HG03378 (cell line): ENCODE measurements at regions not wholly inside any gene's neighbourhood (a gene's known extent, or its start where the extent isn't known, plus 50 kb on each side); places are given as distances from the start of the nearest gene placed in this dataset.
"Not testable (repeated sequence)": the region's sequence is repeated elsewhere in the genome, so short reads cannot be mapped to it uniquely, and the experiment has no call there.

Experiments used
- ATAC-seq: cut with Tn5 transposase; IDR thresholded peaks from one replicate; pipeline ENCODE4 v1.9.1; 2021; ENCODE audit warnings: mild to moderate bottlenecking, moderate library complexity; ENCODE audit not compliant: unreplicated experiment

DNA sequence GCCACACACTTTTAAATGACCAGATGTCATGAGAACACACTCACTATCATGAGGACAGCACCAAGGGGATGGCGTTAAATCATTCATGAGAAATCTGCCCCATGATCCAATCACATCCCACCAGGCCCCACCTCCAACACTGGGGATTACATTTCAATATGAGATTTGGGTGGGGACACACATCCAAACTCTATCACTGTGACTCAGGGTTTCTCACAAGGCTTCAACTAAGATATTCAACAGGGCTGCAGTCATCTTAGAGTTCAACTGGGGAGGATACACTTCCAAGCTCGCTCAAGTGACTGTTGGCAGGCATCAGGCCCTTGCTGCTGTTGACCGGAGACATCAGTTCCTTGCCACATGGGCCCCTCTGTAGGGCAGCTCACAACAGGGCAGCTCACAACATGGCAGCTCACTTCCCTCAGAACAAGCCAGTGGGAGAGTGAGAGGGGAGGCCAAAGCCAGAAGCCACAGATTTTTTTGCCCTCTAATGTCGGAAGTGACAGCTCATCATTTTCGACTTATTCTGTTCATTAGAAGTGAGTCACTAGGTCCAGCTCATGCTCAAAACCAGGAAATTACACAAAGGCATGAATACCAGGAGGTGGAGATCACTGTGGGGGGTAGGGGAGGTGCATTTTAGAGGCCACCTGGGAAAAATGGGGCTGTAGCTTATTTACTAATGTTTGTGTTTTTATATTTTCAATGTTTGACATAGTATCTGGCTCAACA lies 50.8 kb upstream of the PTHLH start:
- ATAC-seq, result no peak

DNA sequence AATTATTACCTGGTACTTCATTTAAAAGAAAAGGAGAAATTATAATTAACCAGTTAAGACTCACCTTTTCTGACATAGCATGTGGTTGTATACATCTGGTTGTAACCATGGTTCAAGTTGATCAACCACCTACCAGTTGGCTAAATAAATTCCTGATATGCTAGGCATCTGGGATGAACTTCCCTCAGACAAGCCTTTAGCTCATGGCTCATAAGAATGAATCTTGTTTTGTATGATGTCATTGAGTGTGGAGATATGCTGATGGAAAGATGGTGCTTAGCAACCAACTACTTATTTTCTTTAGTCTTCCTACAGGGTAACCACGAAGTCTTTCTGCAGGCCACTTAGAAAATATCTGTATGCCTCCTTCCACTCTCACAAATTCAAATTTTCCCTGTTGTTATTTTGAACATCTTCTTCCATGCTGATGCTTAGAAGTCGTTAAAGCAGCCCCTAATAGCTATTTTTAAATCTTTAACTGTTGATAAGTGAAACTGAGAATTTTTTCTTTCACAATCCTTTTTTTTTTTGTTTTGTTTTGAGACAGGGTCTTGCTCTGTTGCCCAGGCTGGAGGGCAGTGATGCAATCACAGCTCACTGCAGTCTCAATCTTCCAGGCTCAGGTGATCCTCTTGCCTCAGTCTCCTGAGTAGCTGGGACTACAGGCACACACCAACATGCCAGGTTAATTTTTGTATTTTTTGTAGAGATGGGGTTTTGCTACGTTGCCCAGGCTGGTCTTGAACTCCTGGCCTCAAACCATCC lies 51.9 kb upstream of the PTHLH start:
- ATAC-seq, result no peak

DNA sequence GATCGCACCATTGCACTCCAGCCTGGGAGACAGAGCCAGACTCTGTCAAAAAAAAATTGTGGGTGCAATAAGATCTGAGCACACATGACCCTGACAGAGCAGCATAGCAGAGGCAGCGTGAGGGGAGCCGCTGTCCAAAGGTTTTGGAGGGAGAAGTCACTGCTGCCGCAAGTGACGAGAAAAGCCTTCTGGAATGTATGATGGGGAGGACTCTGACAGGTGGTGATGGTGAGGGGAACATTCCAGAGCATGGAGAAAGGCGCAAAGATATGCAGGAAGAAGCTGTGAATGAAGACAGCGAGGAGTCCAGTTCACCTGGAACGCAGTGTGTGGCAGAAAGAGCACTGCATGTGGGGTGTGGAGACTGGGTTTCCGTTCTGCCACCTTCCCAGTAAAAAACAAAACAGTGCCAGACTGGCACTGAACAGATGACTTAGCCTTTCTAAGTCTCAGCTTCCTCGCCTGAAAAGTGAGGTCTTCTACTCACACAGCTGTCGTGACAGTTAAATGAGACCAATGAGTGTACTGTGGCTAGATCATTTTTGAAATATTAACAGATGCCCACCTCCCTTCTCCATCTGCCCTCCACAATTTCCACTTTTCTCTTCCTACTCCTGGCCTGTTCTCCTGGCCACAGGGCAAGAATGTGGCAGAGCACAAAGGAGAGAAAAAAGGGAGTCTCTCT lies 53.4 kb upstream of the PTHLH start:
- no peak for ATAC-seq

GRCh38 chr12:28026701-28027100 lies 54.2 kb upstream of the PTHLH start:
- ATAC-seq, result no peak

- no peak for ATAC-seq
These were observed 54.8 kb upstream of the PTHLH start for GRCh38 chr12:28027328-28027727.

DNA sequence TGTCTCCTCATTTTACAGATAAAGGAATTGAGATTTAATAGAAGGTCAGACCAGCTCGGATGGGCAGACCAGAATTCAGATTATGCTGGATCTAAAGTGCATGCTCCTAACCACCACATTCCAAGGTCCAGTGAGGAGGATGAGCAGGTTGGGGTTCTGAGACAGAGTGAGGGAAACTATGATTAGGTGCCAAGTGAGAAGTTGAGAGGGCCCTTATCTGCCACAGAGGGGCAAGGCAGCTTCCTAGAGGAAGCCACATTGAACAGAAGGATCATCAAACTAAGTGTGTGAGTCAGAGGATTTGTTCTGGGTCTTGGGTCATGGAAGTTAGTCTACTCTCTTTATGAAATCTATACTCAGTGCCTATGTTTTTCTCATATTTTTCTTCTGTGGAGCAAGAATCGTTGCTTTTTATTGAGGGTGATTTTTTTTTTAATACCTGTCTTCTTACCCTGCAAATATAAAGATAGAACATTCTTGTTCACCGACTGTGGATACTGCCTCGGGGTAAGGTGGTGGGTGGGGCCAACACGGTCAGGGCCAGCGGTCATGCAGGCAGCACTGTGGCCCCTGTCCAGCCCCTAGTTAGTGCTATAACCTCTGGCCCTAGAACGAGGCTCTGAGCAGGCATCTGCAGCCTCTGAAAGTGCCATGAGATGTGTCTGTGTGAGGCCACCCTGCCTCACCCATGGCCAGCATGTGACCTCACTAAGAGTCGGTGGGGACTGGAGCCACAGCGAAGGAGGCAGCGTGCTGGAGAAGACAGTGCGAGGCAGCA lies 55.6 kb upstream of the PTHLH start:
- ATAC-seq, result no peak

GRCh38 chr12:28032811-28033537 lies 60.4 kb upstream of the PTHLH start:
- no peak for ATAC-seq

GRCh38 chr12:28033538-28033915 lies 61.0 kb upstream of the PTHLH start:
- no peak for ATAC-seq

DNA sequence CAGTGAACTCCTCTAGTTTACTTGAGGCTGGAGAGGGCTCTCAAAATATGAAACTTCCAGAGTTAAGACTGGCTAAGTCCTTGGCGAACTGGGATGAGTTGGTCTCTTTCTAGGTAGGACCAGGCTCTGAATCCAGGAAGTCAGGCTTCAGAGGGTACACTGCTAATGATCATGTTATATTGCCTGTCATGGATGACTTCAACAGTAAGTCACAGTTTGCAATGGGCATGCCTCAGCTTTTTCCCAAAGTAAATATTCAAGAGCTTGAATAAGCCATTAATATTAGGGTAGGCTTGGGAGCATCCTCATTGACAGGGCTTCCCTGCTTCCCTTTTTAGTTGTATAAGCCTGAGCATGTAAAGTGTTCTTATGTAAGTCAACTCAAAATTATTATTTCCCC lies 61.7 kb upstream of the PTHLH start:
- no peak for ATAC-seq

DNA sequence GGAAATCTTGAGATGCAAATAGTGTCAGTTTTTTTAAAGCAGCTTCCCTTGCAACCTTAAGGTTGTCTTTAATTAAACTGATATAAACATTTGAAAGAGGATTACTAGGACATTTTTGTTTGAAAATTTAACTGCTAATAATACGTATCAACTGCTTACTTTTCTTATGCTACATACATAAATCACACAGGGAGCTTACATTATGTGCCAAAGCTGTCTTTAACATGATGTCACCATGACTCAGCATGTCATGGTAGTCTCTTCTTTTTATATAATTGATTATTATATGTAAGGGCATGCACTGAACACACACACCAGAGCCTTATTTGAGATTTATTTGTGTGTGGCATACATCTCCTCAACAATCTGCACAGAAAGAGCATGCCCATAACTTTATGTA lies 63.0 kb upstream of the PTHLH start:
- ATAC-seq, result no peak

DNA sequence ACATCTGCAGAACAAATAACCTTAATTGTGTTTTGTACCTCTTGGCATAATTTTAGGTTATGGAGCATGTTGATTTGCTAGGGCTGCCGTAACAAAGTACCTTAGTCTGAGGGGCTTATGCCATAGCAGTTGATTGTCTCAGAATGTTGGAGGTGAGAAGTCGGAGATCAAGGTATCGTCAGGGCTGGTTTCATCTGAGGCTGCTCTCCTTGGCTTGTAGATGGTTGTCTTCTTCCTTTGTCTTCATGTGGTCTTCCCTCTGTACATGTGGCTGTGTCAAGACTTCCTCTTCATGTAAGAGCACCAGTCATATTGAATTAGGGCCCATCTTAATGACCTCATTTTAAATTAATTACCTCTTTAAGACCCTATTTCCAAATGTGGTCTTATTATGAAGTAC lies 64.4 kb upstream of the PTHLH start:
- no peak for ATAC-seq

DNA sequence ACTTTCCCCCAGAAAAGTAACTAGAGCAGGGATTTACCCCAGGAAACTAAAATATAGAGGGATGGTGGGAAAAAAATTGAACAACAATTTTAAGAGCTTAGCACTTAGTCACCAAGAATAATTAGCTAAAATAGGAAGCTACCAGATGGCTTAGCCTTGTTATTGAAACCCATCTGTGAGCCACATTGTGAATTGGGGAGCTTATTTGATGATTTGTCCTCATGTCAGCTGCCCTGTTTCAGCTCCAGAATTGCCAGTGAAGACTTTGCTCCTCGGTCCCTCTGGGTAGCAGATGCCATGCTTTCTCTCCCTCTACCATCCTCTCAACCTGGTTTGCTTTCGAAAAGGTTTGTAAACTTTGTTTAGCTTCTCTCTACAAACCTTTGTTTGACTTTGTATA lies 67.7 kb upstream of the PTHLH start:
- ATAC-seq, result no peak

- not testable (repeated sequence) for ATAC-seq
These were observed 74.1 kb upstream of the PTHLH start for GRCh38 chr12:28046600-28046999.

DNA sequence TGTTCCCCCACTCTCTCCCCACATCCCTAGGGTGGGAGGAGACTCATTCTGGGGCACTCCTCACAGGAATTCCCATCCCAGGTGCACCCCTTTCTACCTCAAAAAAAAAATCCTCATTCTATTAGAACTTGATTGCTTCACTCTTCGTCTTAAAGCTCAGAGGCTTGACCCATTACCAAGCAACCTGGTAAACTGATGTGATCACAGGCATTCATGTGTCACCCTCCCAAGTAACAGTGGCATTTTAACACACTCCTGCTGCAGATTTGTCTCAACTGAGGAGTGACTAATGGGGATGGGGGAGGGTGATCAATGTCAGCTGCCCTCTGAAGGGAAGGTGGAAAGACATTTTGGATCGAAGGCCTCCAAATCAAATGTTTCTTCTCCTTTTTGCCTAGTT lies 78.1 kb upstream of the PTHLH start:
- no peak for ATAC-seq

- no peak for ATAC-seq
These were observed 79.2 kb upstream of the PTHLH start for GRCh38 chr12:28051516-28052354.

DNA sequence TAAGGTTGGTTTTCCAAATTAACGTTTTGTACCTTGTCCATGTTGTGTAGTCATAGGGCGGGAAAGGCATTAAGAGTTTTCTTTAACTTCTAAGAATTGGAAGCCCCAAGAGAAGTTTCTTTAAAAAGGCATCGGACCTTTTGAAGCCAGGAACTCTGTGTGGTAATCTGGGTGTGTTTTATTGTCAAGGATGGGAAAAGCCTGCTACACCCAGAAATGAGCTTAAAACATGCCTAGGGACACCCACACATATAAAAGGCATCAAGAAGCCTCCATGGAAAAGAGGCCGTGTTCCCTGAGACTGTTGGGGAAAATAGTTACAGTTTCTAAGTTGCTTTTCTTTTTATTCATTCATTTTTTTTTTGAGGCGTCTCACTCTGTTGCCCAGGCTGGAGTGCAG lies 81.0 kb upstream of the PTHLH start:
- ATAC-seq, result no peak

GRCh38 chr12:28054583-28054982 lies 82.0 kb upstream of the PTHLH start:
- ATAC-seq, result no peak

DNA sequence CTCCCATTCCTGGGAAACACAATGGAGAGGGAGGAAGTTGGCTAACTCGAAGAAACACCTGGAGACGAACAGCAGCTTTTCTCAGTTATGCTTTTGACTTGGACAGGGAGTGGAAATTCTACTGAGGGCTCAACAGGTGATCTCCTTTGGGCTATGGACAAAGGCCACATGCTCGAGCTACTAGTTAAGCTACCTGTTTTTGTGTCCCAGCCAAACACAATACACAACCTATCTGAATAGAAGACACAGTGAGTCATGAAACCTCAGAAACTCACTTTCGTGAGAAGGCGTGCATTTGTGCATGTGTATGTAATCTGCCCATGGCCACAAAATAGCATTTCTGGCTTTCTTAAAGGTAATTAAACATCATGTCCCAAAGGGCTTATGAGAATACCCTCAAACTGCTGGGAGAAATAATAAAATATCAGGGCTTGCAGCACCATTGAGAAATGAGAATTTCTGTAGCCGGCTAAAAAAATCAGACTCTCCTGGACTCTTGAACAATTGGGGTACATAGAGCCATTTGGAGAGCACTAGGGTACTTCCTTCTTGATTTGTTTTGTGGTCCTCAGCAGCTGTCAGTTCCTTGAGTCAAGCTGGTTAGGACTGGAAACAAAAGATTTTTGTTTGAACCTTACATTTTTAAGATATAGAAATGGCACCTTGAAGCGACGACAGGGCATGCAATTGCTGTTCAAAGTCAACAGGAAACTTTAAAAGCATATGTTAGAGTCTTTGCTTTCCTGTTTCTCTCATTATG lies 85.5 kb upstream of the PTHLH start:
- ATAC-seq, result no peak

GRCh38 chr12:28059220-28059619 lies 86.7 kb upstream of the PTHLH start:
- no peak for ATAC-seq
